ENCODE measurements at regions not wholly inside any gene's neighbourhood (a gene's known extent, or its start where the extent isn't known, plus 50 kb on each side); places are given as distances from the start of the nearest gene placed in this dataset.

GRCh38 chr15:81869161-81869954, 176.5 kb downstream of the MEX3B start:
- no peak overlapping the region for H2AFZ ChIP-seq (ENCODE audit: low read length)
- no peak overlapping the region for H3K4ac ChIP-seq (ENCODE audit: low read depth, low read length)
- no peaks in the 10 kb centered on the region for H3K23me2 ChIP-seq (ENCODE audit: insufficient read length, low read depth, low read length, poor library complexity, severe bottlenecking)
- H2BK20ac ChIP-seq (ENCODE audit: low read depth, low read length, poor library complexity, severe bottlenecking) = no peak overlapping the region
- no peak overlapping the region for H3K14ac ChIP-seq (ENCODE audit: insufficient read depth, low read length)
- H4K91ac ChIP-seq (ENCODE audit: insufficient read length, low read depth, low read length) = no peak overlapping the region
- no peaks in the 10 kb centered on the region; the same call in 1 of the 2 replicates for H3K27me3 Mint-ChIP-seq (ENCODE audit: low read depth)
- H3K23ac ChIP-seq (ENCODE audit: insufficient read length, low read depth, low read length) = no peak overlapping the region
- no CpG with 5 or more reads among the region's 10 CpGs for WGBS (ENCODE audit: extremely low coverage, insufficient read length, low lambda C conversion rate)
- H3K4me1 ChIP-seq (ENCODE audit: insufficient read depth, low read length) = no peaks in the 10 kb centered on the region
- no peak for DNase-seq
- H3T11ph ChIP-seq (ENCODE audit: low read length) = no peak overlapping the region
- H3K9me3 Mint-ChIP-seq = peaks cover 0 to 2% of the 10 kb centered on the region in 2 experiments; a peak in 2 of 5 replicates
- H4K20me1 ChIP-seq (ENCODE audit: control insufficient read depth, insufficient read depth, insufficient read length) = no peaks in the 10 kb centered on the region
- no peak overlapping the region for H3K27ac ChIP-seq (ENCODE audit: insufficient read length, low read depth, low read length)
- H3K4me3 Mint-ChIP-seq = peak overlapping the region; percentile 27 to 74; a peak in 3 of 5 replicates
- H3K27me3 ChIP-seq (ENCODE audit: insufficient read depth, low read length) = no peaks in the 10 kb centered on the region
- H3K56ac ChIP-seq (ENCODE audit: insufficient read length, low read depth, low read length) = no peak overlapping the region
- TF ChIP-seq, protein P1, sequence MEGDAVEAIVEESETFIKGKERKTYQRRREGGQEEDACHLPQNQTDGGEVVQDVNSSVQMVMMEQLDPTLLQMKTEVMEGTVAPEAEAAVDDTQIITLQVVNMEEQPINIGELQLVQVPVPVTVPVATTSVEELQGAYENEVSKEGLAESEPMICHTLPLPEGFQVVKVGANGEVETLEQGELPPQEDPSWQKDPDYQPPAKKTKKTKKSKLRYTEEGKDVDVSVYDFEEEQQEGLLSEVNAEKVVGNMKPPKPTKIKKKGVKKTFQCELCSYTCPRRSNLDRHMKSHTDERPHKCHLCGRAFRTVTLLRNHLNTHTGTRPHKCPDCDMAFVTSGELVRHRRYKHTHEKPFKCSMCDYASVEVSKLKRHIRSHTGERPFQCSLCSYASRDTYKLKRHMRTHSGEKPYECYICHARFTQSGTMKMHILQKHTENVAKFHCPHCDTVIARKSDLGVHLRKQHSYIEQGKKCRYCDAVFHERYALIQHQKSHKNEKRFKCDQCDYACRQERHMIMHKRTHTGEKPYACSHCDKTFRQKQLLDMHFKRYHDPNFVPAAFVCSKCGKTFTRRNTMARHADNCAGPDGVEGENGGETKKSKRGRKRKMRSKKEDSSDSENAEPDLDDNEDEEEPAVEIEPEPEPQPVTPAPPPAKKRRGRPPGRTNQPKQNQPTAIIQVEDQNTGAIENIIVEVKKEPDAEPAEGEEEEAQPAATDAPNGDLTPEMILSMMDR (conservative IDR thresholded peaks at IDR 0.05) = no peak
- peaks cover 0 to 21% (median 10%) of the 10 kb centered on the region in 3 experiments; a peak in 6 of 7 replicates for H3K36me3 Mint-ChIP-seq (ENCODE audit: insufficient read depth in 1 of 3, low read depth in 3 of 3)
- H2BK5ac ChIP-seq (ENCODE audit: insufficient read length, low read length) = no peak overlapping the region
- H2AK5ac ChIP-seq (ENCODE audit: insufficient read length, low read length) = no peak overlapping the region
- H3K4me2 ChIP-seq (ENCODE audit: insufficient read depth, insufficient read length, low read length) = no peak overlapping the region
- no peak overlapping the region for H2BK12ac ChIP-seq (ENCODE audit: insufficient read length, low read depth, low read length)
- no peak overlapping the region for H4K5ac ChIP-seq (ENCODE audit: insufficient read length, low read depth, low read length)
- peak overlapping the region in 1 of 3 experiments; percentile 69; a peak in 1 of 7 replicates for H3K27ac Mint-ChIP-seq
- H3K9ac ChIP-seq (ENCODE audit: extremely low read depth, insufficient read length, low read length) = no peak overlapping the region
- no peaks in the 10 kb centered on the region; the same call in 1 of the 2 replicates for H3K79me2 ChIP-seq (ENCODE audit: insufficient read depth, low read length)
- H3K4me1 Mint-ChIP-seq = peaks cover 12 to 17% of the 10 kb centered on the region in 2 experiments
- no peak overlapping the region for H3K18ac ChIP-seq (ENCODE audit: insufficient read length, low read depth, low read length)
- H3K9me3 ChIP-seq (ENCODE audit: control insufficient read depth, low read depth, low read length) = no peaks in the 10 kb centered on the region
- no peak overlapping the region for H2BK120ac ChIP-seq (ENCODE audit: low read depth, low read length, poor library complexity, severe bottlenecking)
- no peak overlapping the region for H4K8ac ChIP-seq (replicated peaks; ENCODE audit: insufficient read length, low read depth, low read length)
- H3K79me1 ChIP-seq (ENCODE audit: insufficient read depth, low read depth, low read length, poor library complexity, severe bottlenecking) = no peaks in the 10 kb centered on the region
- no peak overlapping the region for H2BK15ac ChIP-seq (ENCODE audit: low read depth, low read length)

All from H9 (cell line).